Right lung (tissue), 2 donors: ENCODE measurements at regions not wholly inside any gene's neighbourhood (a gene's known extent, or its start where the extent isn't known, plus 50 kb on each side); places are given as distances from the start of the nearest gene placed in this dataset.

Experiments used
- DNase-seq, 2 donors: peaks; one replicate each; pipeline ENCODE4 v3.0.0-alpha.2; 2013

- no peak for DNase-seq
These were observed 64.3 kb upstream of the CPNE8 start for GRCh38 chr12:38969706-38970105.

- no peak for DNase-seq
These were observed 56.3 kb upstream of the CPNE8 start for GRCh38 chr12:38961683-38962082.

GRCh38 chr12:38961012-38961411 is 55.6 kb upstream of the CPNE8 start:
- no peak for DNase-seq

GRCh38 chr12:38956337-38956736 is 50.9 kb upstream of the CPNE8 start:
- DNase-seq: no peak
